Chondrocyte (in vitro differentiated cells): ENCODE measurements at regions not wholly inside any gene's neighbourhood (a gene's known extent, or its start where the extent isn't known, plus 50 kb on each side); places are given as distances from the start of the nearest gene placed in this dataset.

Experiments
- DNase-seq: peaks from one replicate; pipeline ENCODE4 v3.0.0; 2021; ENCODE audit warnings: mixed read lengths, low spot score
- H3K27ac Mint-ChIP-seq: one replicate; pipeline ENCODE4 v1.8.0; 2021; ENCODE audit warnings: mild to moderate bottlenecking, moderate library complexity, mixed read lengths; ENCODE audit not compliant: unreplicated experiment
- H3K27me3 Mint-ChIP-seq: 2 replicates; pipeline ENCODE4 v1.8.0; 2021; ENCODE audit warnings: low read depth, mixed read lengths
- H3K36me3 Mint-ChIP-seq: 2 replicates; pipeline ENCODE4 v1.8.0; 2021; ENCODE audit warnings: low read depth, mixed read lengths
- H3K4me1 Mint-ChIP-seq: 2 replicates; pipeline ENCODE4 v1.8.0; 2021; ENCODE audit warnings: low read depth, mild to moderate bottlenecking, mixed read lengths
- H3K4me3 Mint-ChIP-seq: one replicate; pipeline ENCODE4 v1.8.0; 2021; ENCODE audit warnings: mild to moderate bottlenecking, moderate library complexity, mixed read lengths; ENCODE audit not compliant: unreplicated experiment
- H3K9me3 Mint-ChIP-seq: 2 replicates; pipeline ENCODE4 v1.8.0; 2021; ENCODE audit warnings: low read depth, mixed read lengths
- CTCF ChIP-seq: fragments of 200-600 bp; sonication (generic); IDR thresholded peaks from 2 replicates; pipeline ENCODE4 v1.5.0; 2021; ENCODE audit warnings: antibody characterized with exemption, mild to moderate bottlenecking, moderate library complexity

- no peak for TF ChIP-seq CTCF
- Mint-ChIP-seq H3K36me3 (no peaks in the 10 kb centered on the region), H3K4me1 (no peaks in the 10 kb centered on the region), H3K4me3 (no peak overlapping the region), H3K9me3 (no peaks in the 10 kb centered on the region), H3K27ac (no peak overlapping the region), H3K27me3 (no peaks in the 10 kb centered on the region)
- DNase-seq = no peak
Observed at GRCh38 chr4:123606946-123607542, 210.4 kb downstream of the SPRY1 start.

- Mint-ChIP-seq H3K9me3 (no peaks in the 10 kb centered on the region), H3K36me3 (no peaks in the 10 kb centered on the region), H3K4me1 (no peaks in the 10 kb centered on the region), H3K27me3 (peaks cover 2% of the 10 kb centered on the region), H3K27ac (no peak overlapping the region), H3K4me3 (no peak overlapping the region)
- DNase-seq = no peak
- no peak for TF ChIP-seq CTCF
Observed at GRCh38 chr4:123609829-123610228, 213.2 kb downstream of the SPRY1 start.

- Mint-ChIP-seq H3K9me3 (no peaks in the 10 kb centered on the region), H3K36me3 (no peaks in the 10 kb centered on the region), H3K4me3 (no peak overlapping the region), H3K27ac (no peak overlapping the region), H3K4me1 (peaks cover 10% of the 10 kb centered on the region), H3K27me3 (peaks cover 2% of the 10 kb centered on the region)
- DNase-seq = no peak
- no peak for TF ChIP-seq CTCF
Observed at GRCh38 chr4:123613586-123614344, 217.2 kb downstream of the SPRY1 start.

GRCh38 chr4:123615901-123616300 lies 219.3 kb downstream of the SPRY1 start:
- Mint-ChIP-seq H3K27ac (no peak overlapping the region), H3K27me3 (peaks cover 2% of the 10 kb centered on the region), H3K4me1 (peaks cover 16% of the 10 kb centered on the region), H3K4me3 (no peak overlapping the region), H3K9me3 (no peaks in the 10 kb centered on the region), H3K36me3 (no peaks in the 10 kb centered on the region)
- TF ChIP-seq CTCF = no peak
- no peak for DNase-seq

GRCh38 chr4:123616951-123617461 lies 220.4 kb downstream of the SPRY1 start:
- Mint-ChIP-seq H3K4me1 (peaks cover 25% of the 10 kb centered on the region), H3K27me3 (peaks cover 2% of the 10 kb centered on the region), H3K9me3 (no peaks in the 10 kb centered on the region), H3K36me3 (no peaks in the 10 kb centered on the region), H3K27ac (peak overlapping the region; percentile 17), H3K4me3 (no peak overlapping the region)
- DNase-seq = no peak
- TF ChIP-seq CTCF = no peak
